Neural progenitor cell (in vitro differentiated cells): ENCODE measurements at regions not wholly inside any gene's neighbourhood (a gene's known extent, or its start where the extent isn't known, plus 50 kb on each side); places are given as distances from the start of the nearest gene placed in this dataset.
A peak's percentile ranks its signal among the peaks of the same experiment; 100 is the strongest.

Experiments
- DNase-seq: peaks from one replicate; pipeline ENCODE4 v3.0.0-alpha.2; 2016; ENCODE audit warnings: low spot score
- H2AFZ ChIP-seq: fragments of 200-600 bp; sonication (generic); replicated peaks from 2 replicates; pipeline ENCODE4 v1.6.1; 2016; ENCODE audit warnings: antibody characterized with exemption
- H3F3A ChIP-seq: fragments of 200-600 bp; sonication (generic); 2 replicates; pipeline ENCODE4 v1.6.1; 2016; ENCODE audit warnings: antibody characterized with exemption, low read depth
- H3K27ac ChIP-seq: fragments of 200-600 bp; sonication (generic); 2 replicates; pipeline ENCODE4 v1.5.1; 2016; ENCODE audit warnings: mild to moderate bottlenecking
- H3K27me3 ChIP-seq: fragments of 200-600 bp; sonication (generic); 2 replicates; pipeline ENCODE4 v1.6.1; 2016; ENCODE audit warnings: mild to moderate bottlenecking, moderate library complexity
- H3K36me3 ChIP-seq: fragments of 200-600 bp; sonication (generic); 2 replicates; pipeline ENCODE4 v1.5.1; 2016
- H3K4me1 ChIP-seq: fragments of 200-600 bp; sonication (generic); 2 replicates; pipeline ENCODE4 v1.6.1; 2016; ENCODE audit warnings: mixed run types
- H3K4me2 ChIP-seq: fragments of 200-600 bp; sonication (generic); 2 replicates; pipeline ENCODE4 v1.6.1; 2016
- H3K4me3 ChIP-seq: fragments of 200-600 bp; sonication (generic); 2 replicates; pipeline ENCODE4 v1.5.1; 2016
- H3K79me2 ChIP-seq: fragments of 200-600 bp; sonication (generic); 2 replicates; pipeline ENCODE4 v1.6.1; 2016; ENCODE audit warnings: low read depth
- H3K9ac ChIP-seq: fragments of 200-600 bp; sonication (generic); 2 replicates; pipeline ENCODE4 v1.6.1; 2016
- H3K9me3 ChIP-seq: fragments of 200-600 bp; sonication (generic); 2 replicates; pipeline ENCODE4 v1.5.1; 2016; ENCODE audit warnings: low read depth
- H4K20me1 ChIP-seq: fragments of 200-600 bp; sonication (generic); 2 replicates; pipeline ENCODE4 v1.6.1; 2016; ENCODE audit warnings: low read depth
- H3K27ac Mint-ChIP-seq: 3 replicates; pipeline ENCODE4 v1.8.0; 2021; ENCODE audit warnings: mixed read lengths
- H3K27me3 Mint-ChIP-seq: 2 replicates; pipeline ENCODE4 v1.8.0; 2022; ENCODE audit warnings: low read depth, mild to moderate bottlenecking, inconsistent platforms, moderate library complexity, mixed read lengths; ENCODE audit not compliant: insufficient read depth
- H3K36me3 Mint-ChIP-seq: 3 replicates; pipeline ENCODE4 v1.8.0; 2021; ENCODE audit warnings: mixed read lengths
- H3K4me1 Mint-ChIP-seq: 3 replicates; pipeline ENCODE4 v1.8.0; 2021; ENCODE audit warnings: mixed read lengths
- H3K4me3 Mint-ChIP-seq: 3 replicates; pipeline ENCODE4 v1.8.0; 2021; ENCODE audit warnings: mild to moderate bottlenecking, moderate library complexity, mixed read lengths
- H3K9me3 Mint-ChIP-seq: 3 replicates; pipeline ENCODE4 v1.8.0; 2020; ENCODE audit warnings: mixed read lengths
- EZH2 ChIP-seq: fragments of 200-600 bp; sonication (generic); IDR thresholded peaks from 2 replicates; pipeline ENCODE4 v1.6.1; 2017; ENCODE audit warnings: antibody characterized with exemption, mild to moderate bottlenecking, moderate library complexity
- EZH2phosphoT487 ChIP-seq: fragments of 200-600 bp; sonication (generic); IDR thresholded peaks from 2 replicates; pipeline ENCODE4 v1.6.1; 2017; ENCODE audit warnings: antibody characterized with exemption
- TF ChIP-seq, protein P1 (sequence below): fragments of 200-600 bp; sonication (generic); IDR thresholded peaks from 2 replicates; pipeline ENCODE4 v1.5.1; 2017; ENCODE audit warnings: antibody characterized with exemption, mild to moderate bottlenecking

DNA sequence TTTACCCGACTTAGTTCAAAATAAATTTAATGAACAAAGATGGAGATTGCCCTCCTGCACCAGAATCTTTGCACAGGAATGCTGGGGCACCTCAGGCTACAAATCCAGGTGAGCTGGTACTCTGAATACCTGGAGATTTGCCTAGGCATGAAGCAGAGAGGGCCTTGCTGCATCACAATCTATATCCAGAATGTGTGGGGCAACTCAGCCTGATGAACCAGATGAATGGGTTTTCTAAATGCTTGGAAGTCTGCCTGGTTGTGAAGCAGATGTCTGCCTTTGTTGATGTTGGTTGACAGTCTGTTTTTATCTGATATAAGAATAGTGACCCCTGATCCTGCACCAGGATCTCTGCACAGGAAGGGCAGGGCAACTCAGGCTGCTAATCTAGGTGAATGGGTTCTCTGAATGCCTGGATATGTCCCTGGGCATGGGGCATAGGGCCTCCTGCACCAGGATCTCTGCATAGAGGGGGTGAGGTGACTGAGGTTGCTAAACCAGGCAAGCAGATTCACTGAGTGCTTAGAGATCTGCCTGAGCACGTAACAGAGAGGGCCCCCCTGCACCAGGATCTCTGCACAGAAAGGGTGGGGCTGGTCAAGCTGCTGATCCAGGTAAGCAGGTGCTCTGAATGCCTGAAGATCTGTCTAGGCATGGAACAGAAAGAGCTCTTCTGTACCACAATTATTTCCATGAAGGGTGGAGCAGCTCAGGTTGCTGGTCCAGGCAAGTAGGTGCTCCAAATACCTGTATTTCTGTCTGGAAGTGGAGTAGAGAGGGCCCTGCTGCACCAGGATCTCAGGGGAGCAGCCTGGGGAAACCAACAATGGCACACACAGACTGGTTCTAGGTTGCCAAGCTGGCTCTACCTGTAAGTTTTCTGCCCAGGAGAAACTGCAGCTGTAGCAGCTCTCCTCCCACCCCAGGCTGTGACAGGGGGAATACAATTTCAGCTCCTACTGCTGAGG is 437.5 kb downstream of the MMUT start:
- Mint-ChIP-seq H3K27ac (no peak overlapping the region), H3K4me3 (no peak overlapping the region), H3K9me3 (no peaks in the 10 kb centered on the region), H3K27me3 (no peaks in the 10 kb centered on the region), H3K4me1 (no peaks in the 10 kb centered on the region), H3K36me3 (no peaks in the 10 kb centered on the region)
- DNase-seq, result no peak
- Histone ChIP-seq H2AFZ (no peak overlapping the region), H3K9ac (no peak overlapping the region), H3K9me3 (no peaks in the 10 kb centered on the region), H3K36me3 (no peaks in the 10 kb centered on the region), H4K20me1 (no peaks in the 10 kb centered on the region), H3K27me3 (no peaks in the 10 kb centered on the region), H3K27ac (no peak overlapping the region), H3K4me3 (no peak overlapping the region), H3K4me1 (no peaks in the 10 kb centered on the region), H3K79me2 (no peaks in the 10 kb centered on the region), H3F3A (no peaks in the 10 kb centered on the region), H3K4me2 (no peak overlapping the region)
- TF ChIP-seq, protein P1, sequence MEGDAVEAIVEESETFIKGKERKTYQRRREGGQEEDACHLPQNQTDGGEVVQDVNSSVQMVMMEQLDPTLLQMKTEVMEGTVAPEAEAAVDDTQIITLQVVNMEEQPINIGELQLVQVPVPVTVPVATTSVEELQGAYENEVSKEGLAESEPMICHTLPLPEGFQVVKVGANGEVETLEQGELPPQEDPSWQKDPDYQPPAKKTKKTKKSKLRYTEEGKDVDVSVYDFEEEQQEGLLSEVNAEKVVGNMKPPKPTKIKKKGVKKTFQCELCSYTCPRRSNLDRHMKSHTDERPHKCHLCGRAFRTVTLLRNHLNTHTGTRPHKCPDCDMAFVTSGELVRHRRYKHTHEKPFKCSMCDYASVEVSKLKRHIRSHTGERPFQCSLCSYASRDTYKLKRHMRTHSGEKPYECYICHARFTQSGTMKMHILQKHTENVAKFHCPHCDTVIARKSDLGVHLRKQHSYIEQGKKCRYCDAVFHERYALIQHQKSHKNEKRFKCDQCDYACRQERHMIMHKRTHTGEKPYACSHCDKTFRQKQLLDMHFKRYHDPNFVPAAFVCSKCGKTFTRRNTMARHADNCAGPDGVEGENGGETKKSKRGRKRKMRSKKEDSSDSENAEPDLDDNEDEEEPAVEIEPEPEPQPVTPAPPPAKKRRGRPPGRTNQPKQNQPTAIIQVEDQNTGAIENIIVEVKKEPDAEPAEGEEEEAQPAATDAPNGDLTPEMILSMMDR, result no peak

DNA sequence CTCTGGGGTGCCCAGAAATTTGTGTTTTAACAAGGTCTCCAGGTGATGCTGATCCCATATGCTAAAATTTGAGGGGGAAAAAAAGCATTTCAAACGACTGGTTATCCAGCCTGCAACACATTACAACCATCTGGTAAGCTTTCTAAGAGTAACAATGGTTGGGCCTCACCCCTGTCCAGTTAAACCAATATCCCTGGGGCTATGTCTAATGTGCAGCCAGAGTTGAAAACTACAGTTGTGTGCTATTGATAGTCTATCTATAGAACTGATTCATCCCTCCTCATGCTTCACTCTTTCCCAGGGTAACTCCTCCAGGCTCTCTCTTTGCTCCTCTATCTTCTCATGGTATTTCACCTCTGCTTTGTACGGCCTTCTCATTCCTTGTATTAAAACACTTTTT is 458.3 kb downstream of the MMUT start:
- Histone ChIP-seq H3K36me3 (no peaks in the 10 kb centered on the region), H4K20me1 (no peaks in the 10 kb centered on the region), H3F3A (no peaks in the 10 kb centered on the region), H3K4me1 (no peaks in the 10 kb centered on the region), H3K4me3 (no peak overlapping the region), H2AFZ (peak overlapping the region; percentile 8), H3K27ac (no peak overlapping the region), H3K9ac (no peak overlapping the region), H3K9me3 (no peaks in the 10 kb centered on the region), H3K27me3 (no peaks in the 10 kb centered on the region), H3K79me2 (no peaks in the 10 kb centered on the region), H3K4me2 (no peak overlapping the region)
- H3K4me3 Mint-ChIP-seq, result no peak overlapping the region
- no peaks in the 10 kb centered on the region for H3K9me3 Mint-ChIP-seq
- no peak for DNase-seq
- H3K27ac Mint-ChIP-seq, result no peak overlapping the region
- no peaks in the 10 kb centered on the region for H3K27me3 Mint-ChIP-seq
- no peaks in the 10 kb centered on the region for H3K4me1 Mint-ChIP-seq
- H3K36me3 Mint-ChIP-seq, result no peaks in the 10 kb centered on the region
- TF ChIP-seq EZH2 (no peak), EZH2phosphoT487 (no peak)
- TF ChIP-seq, protein P1, result no peak

DNA sequence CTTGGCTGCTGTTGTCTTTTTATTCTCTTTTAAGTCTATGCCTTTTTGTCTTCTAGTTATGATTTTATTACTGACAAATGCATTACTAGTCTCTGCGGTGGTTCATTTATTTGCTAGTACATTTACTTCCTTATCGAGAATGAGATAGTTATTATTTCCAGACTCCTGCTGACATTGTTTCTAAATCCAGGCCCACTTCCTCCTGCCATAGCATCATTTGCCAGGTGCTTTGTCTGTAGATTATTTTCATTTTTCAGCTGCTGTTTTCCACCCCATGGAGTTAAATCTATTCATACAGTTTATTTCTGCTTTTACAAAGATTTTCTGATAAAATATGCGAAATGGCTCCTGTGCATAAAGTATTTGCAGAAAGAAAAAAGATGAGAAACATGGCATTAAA is 459.7 kb downstream of the MMUT start:
- no peaks in the 10 kb centered on the region for H3K9me3 Mint-ChIP-seq
- no peaks in the 10 kb centered on the region for H3K4me1 Mint-ChIP-seq
- no peak for TF ChIP-seq EZH2phosphoT487
- TF ChIP-seq, protein P1, result no peak
- no peak for TF ChIP-seq EZH2
- no peaks in the 10 kb centered on the region for H3K36me3 Mint-ChIP-seq
- no peak overlapping the region for H3K27ac ChIP-seq
- H3K27ac Mint-ChIP-seq, result no peak overlapping the region
- no peaks in the 10 kb centered on the region for H3F3A ChIP-seq
- no peaks in the 10 kb centered on the region for H3K36me3 ChIP-seq
- no peak overlapping the region for H2AFZ ChIP-seq
- H3K4me1 ChIP-seq, result no peaks in the 10 kb centered on the region
- H3K9ac ChIP-seq, result no peak overlapping the region
- DNase-seq, result no peak
- no peaks in the 10 kb centered on the region for H3K27me3 ChIP-seq
- H3K4me3 ChIP-seq, result no peak overlapping the region
- no peaks in the 10 kb centered on the region for H3K27me3 Mint-ChIP-seq
- H3K4me2 ChIP-seq, result no peak overlapping the region
- no peak overlapping the region for H3K4me3 Mint-ChIP-seq
- H3K9me3 ChIP-seq, result no peaks in the 10 kb centered on the region
- H3K79me2 ChIP-seq, result no peaks in the 10 kb centered on the region
- no peaks in the 10 kb centered on the region for H4K20me1 ChIP-seq
